ENCODE measurements at regions not wholly inside any gene's neighbourhood (a gene's known extent, or its start where the extent isn't known, plus 50 kb on each side); places are given as distances from the start of the nearest gene placed in this dataset.

DNA sequence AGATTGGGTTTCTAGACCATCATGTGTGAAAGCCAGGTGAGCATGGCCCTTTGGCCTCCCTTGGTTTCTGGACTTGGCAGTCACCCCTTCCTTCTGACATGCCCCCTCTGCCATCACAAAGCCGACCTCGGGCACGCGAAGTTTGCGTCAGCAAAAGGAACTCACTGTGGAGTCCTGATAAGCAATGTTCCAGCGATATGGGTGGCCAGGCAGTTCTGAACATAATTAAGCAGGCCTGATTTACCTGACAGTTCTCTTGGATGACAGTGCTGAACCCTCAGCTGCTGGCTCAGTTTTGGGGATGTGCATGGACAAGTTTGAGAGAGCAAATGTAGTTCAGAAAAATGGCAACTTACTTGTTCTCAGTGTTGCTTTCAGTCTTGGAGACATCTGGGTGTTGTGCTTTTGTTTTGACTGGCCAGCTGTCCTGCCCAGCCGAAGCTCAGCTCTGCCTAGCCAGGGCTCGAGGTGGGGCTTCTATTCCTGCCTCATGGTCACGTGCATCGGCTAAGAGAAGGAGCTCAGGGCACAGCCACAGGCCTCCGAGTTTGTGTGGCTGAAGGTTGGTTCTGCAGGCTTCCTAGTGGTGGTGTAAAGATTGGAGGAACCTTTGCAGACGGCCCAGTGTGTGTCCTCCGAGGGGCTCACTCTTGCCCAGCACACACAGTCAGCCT lies 78.3 kb downstream of the CLDN34 start:
- DNase-seq, result no peak
- intact Hi-C loops (cut with DNase I), result no loop called here

GRCh38 chrX:10047133-10047532 lies 80.0 kb downstream of the CLDN34 start:
- no peak for DNase-seq
- intact Hi-C loops (cut with DNase I), result no loop called here

DNA sequence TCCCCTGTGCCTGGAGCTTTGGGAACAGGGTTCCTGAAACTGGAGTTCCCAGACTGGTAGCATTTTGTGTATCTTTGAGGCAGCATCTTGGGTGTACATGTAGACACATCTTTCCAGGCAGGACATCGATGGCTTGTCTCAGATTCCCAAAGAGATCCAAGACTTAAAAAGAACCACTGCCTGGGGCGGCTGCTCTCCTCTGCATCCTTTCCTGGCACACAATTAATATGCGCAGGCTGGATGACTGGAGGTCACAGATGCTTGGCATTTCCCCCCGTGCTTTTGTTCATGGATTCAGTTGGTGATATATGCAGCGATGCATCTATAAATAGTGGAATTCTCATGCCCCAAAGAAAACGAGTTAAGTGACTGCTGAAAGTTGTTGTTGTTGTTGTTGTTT lies 80.5 kb downstream of the CLDN34 start:
- intact Hi-C loops (cut with DNase I), result no loop called here
- no peak for DNase-seq

GRCh38 chrX:10048076-10048475 lies 80.9 kb downstream of the CLDN34 start:
- intact Hi-C loops (cut with DNase I), result no loop called here
- DNase-seq, result no peak

DNA sequence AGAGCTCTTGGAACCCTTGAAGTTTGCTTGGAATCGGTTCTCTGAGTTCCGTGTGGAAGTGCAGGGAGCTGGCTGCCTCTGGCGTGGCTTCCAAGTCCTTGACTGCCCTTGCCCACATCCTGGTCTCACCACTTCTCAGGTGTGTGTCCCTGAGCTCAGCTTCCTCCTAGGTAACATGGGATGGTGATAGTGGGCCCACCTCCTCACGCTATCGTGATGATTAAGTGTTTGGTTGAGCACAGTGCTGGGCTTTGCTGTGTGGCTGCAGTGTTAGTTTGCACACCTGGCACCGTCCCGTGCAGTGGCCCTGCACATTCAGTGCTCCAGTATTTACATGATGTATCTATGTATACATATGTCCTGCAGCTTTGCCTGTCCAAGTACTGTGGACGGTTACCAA lies 81.5 kb downstream of the CLDN34 start:
- intact Hi-C loops (cut with DNase I), result no loop called here
- no peak for DNase-seq

GRCh38 chrX:10049236-10049635 lies 82.1 kb downstream of the CLDN34 start:
- intact Hi-C loops (cut with DNase I), result no loop called here

DNA sequence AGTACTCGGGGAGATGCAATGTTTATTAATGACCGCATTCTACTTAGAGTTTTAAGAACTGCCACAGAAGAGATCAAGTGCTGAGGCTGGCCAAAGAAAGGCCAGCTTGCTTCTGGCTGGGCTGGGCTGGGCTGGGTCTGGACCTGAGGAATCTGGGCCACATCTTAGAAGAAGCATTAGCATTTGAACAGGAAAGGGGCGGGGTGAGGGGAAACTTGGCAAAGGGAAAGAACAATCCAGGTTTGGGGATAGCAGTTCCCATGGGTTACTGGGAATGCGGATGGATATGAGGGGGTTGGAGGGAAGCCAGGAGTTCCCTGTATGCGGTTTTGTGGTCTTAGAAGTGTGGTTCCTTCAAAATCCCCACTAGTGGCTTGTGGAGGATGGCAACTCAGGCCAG lies 83.3 kb downstream of the CLDN34 start:
- intact Hi-C loops (cut with DNase I), result no loop called here
- DNase-seq, result peak in 3 of 42 donors; percentile 14 to 24 (median 21)

More at GRCh38 chrX:10049236-10049635, 82.1 kb downstream of the CLDN34 start:
- DNase-seq, result no peak

- intact Hi-C loops (cut with DNase I), result no loop called here
These were observed 84.8 kb downstream of the CLDN34 start for GRCh38 chrX:10051866-10052480.

GRCh38 chrX:10052906-10053625 lies 85.9 kb downstream of the CLDN34 start:
- intact Hi-C loops (cut with DNase I), result no loop called here
- DNase-seq, result peak; percentile 18 to 90 (median 71)

More at GRCh38 chrX:10051866-10052480, 84.8 kb downstream of the CLDN34 start:
- no peak for DNase-seq

DNA sequence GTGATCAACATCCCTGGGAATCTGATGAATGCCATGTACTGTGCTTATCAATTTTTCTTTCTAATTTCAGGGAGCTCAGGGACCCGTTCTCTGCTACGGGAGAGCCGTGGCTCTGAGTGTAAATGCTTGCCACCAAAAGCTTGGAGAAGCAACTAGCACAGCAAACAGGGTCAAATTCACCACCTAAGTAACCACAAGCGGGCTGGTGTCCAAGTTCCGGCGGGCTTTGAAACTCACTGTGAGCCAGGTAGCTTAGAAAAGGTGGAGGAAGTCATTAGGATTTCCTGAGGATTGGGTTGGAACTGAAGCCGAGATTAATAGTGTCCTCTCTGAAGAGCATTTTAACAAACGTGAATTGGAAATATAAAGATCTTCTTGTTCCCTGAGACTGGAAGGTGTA lies 87.2 kb downstream of the CLDN34 start:
- no peak for DNase-seq
- intact Hi-C loops (cut with DNase I), result no loop called here

DNA sequence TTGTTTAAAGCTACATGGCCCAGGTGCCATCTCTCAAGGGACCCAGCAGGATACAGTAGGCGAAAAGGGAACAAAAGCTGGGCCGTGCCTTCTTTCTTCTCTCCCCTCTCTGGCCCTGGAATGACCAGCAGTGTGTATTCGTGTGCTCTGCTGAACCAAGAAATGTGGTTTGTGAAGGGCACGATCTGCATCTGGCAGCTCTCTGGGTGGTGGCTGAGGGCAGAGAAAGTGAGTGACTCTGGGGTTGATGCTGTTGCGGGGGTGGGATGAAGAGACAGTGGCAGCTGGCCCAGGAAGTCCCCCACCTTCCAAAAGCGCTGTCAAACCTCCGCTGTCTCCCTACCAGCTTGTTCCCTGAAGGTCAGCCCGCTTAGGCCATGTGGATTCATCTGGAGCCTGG lies 88.3 kb downstream of the CLDN34 start:
- intact Hi-C loops (cut with DNase I), result no loop called here

GRCh38 chrX:10062352-10062751 lies 94.4 kb upstream of the CLCN4 start:
- DNase-seq, result no peak
- intact Hi-C loops (cut with DNase I), result no loop called here

More for the DNA sequence above, 88.3 kb downstream of the CLDN34 start:
- no peak for DNase-seq

GRCh38 chrX:10062980-10063379 lies 93.8 kb upstream of the CLCN4 start:
- no peak for DNase-seq
- intact Hi-C loops (cut with DNase I), result no loop called here

DNA sequence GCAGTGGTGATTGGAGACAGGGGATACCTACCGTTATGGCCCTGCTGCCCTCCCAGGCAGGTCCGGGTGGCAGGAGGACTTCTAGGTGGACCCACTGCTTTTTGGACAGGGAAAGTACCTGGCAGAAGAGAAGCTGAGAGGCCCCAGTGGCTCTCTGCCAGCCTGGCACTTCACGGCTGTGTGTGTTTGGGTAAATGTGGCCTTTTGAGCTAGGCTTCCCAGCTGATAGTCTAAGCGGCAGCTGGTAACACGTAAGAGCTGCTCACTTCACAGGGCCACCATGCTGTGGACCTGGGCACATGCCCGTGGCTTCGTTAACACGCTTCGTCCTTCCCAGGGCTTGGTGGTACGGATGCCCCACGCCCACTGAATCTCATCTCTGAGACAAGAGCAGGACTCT lies 92.0 kb upstream of the CLCN4 start:
- no peak for DNase-seq
- intact Hi-C loops (cut with DNase I), result no loop called here

DNA sequence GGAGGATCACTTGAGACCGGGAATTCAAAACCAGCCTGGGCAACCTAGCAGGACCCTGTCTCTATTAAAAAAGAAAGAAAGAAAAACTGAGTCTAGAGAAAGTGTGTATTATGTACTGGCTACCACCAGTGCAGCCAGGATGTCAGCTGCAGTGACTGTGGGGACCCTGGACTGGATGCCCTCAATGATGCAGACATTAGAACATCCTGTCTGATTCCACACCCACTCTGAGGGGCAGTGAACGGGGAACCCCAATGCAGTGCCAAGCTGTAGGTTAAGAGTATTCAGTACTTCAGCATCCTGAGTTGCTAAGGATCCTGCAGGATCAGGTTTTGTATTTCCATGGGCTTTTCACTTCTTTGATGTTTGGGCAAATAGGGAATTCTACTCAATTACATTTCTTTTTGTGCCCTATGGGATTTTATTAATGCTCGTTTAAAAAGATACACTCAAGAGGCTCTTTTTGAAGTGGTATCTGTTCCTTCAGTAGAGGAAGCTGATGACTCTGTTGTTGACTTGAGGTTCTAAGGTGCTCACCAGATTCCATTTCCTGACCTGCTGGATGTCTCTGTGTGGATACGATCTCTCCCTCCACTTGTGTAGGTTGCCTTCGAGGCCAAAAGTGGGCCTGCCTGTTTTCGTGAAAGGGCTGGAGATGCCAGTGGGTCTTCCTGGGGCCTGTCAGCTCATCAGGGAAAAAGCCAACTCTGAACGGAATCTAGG lies 85.9 kb upstream of the CLCN4 start:
- DNase-seq, result no peak
- intact Hi-C loops (cut with DNase I), result no loop called here

DNA sequence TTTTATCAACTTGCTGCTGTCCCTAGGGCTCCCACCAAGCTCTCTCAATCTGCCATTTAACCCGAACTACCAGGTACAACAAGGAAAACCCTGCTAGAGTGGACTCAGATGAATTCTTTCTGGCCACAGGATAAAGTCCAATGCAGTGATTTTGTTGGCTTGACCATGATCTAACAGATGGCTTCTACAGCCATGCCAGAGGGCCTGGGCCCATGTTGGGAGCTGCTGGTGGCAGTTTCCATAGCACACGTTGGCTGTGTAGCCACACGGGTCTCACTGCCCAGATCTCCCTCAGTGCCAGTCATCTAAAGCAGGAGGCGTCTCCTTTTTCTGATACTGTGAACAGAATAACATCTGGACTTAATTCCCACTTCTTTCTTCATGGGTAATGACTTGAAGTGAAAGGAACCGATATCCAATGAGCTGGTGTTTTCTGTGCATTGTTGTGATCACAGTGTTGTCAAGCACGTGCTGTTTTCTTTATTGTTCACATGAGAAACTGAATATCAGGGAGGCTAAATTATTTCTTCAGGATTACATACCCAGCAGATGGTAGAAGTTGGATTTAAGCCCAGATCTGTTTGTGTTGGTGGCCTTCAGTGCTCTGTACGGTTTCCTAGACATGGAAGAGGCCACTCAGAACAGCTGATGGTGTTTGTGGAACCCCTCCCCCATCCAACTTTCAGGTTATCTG lies 85.2 kb upstream of the CLCN4 start:
- DNase-seq, result no peak
- intact Hi-C loops (cut with DNase I), result no loop called here

GRCh38 chrX:10072786-10073568 lies 83.8 kb upstream of the CLCN4 start:
- DNase-seq, result peak in 13 of 42 donors; percentile 22 to 56 (median 36)
- intact Hi-C loops (cut with DNase I), result no loop called here

- intact Hi-C loops (cut with DNase I), result no loop called here
- DNase-seq, result no peak
These were observed 83.1 kb upstream of the CLCN4 start for GRCh38 chrX:10073671-10074070.
